ENCODE measurements at regions not wholly inside any gene's neighbourhood (a gene's known extent, or its start where the extent isn't known, plus 50 kb on each side); places are given as distances from the start of the nearest gene placed in this dataset.

DNA sequence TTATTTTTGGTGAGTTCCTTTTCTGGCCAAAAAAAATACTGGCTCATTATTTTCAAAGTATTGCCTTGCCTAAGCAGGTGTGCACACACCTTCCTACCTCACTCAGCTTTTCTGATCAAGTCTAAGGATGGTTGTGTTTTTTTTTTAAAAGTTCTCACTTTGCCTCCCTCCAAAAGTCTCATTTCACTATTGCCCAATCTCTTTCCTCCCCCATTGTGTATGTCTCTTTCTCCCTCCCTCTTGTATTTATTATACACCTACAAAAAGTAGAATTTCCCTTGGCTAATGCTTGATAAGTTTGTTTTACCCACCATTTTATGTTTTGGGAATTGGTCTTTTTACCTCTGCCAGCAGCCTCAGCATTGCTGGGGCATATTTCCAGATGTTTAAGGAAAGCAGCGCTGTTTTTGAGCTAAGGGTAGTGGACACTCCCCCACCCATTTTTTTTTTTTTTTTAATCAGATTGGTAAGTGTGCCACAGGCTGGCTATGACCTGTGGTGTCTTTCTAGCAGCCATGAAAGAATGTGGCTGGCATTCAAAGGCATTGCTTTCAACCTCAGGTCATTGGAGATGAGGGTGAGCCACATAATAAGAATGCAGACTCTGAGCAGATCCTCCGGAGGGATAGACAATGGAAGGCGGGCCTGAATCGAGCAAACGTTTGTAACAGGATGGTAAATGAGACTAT, 668.6 kb downstream of the UTRN start:
- H3K9me2 ChIP-seq (replicated peaks; ENCODE audit: low read length): no peaks in the 10 kb centered on the region
- H3K27ac ChIP-seq (ENCODE audit: low read length): no peak overlapping the region
- intact Hi-C loops (cut with micrococcal nuclease): no loop called here
- DNase-seq (peak; percentile 84), ATAC-seq (peak; percentile 78)
- TF ChIP-seq EZH2 (IDR thresholded peaks at IDR 0.05; ENCODE audit: low read length, unreplicated experiment) (no peak), EZH2phosphoT487 (IDR thresholded peaks at IDR 0.05; ENCODE audit: borderline replicate concordance, low read length) (no peak)
- TF ChIP-seq, protein P1, sequence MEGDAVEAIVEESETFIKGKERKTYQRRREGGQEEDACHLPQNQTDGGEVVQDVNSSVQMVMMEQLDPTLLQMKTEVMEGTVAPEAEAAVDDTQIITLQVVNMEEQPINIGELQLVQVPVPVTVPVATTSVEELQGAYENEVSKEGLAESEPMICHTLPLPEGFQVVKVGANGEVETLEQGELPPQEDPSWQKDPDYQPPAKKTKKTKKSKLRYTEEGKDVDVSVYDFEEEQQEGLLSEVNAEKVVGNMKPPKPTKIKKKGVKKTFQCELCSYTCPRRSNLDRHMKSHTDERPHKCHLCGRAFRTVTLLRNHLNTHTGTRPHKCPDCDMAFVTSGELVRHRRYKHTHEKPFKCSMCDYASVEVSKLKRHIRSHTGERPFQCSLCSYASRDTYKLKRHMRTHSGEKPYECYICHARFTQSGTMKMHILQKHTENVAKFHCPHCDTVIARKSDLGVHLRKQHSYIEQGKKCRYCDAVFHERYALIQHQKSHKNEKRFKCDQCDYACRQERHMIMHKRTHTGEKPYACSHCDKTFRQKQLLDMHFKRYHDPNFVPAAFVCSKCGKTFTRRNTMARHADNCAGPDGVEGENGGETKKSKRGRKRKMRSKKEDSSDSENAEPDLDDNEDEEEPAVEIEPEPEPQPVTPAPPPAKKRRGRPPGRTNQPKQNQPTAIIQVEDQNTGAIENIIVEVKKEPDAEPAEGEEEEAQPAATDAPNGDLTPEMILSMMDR (conservative IDR thresholded peaks at IDR 0.05; ENCODE audit: low read depth, low read length): no peak
- H3F3A ChIP-seq (ENCODE audit: low read length, unreplicated experiment): no peaks in the 10 kb centered on the region
- H2AFZ ChIP-seq (ENCODE audit: low read length): peak overlapping the region; percentile 16; the same call in 1 of the 2 replicates
- H3K36me3 ChIP-seq (ENCODE audit: low read depth, low read length): no peaks in the 10 kb centered on the region
- no peaks in the 10 kb centered on the region for H3K79me2 ChIP-seq (ENCODE audit: low read length)
- H3K4me2 ChIP-seq (ENCODE audit: low read length): peak overlapping the region; percentile 8; the same call in 1 of the 2 replicates
- H3K4me3 ChIP-seq (ENCODE audit: low read length): no peak overlapping the region
- H4K20me1 ChIP-seq (ENCODE audit: low read length): no peaks in the 10 kb centered on the region
- H3K4me1 ChIP-seq (ENCODE audit: insufficient read depth, low read length): peaks cover 23% of the 10 kb centered on the region
- CTCF ChIA-PET: no interaction called here
- POLR2A ChIA-PET (ENCODE audit: unreplicated experiment): no interaction called here
- no peaks in the 10 kb centered on the region for H3K9me3 ChIP-seq (ENCODE audit: low read length)
- no peak overlapping the region for H3K9ac ChIP-seq (ENCODE audit: low read length)
- no peaks in the 10 kb centered on the region for H3K27me3 ChIP-seq (ENCODE audit: low read length)
- BruUV-seq (replicated peaks): no TSS peak

DNA sequence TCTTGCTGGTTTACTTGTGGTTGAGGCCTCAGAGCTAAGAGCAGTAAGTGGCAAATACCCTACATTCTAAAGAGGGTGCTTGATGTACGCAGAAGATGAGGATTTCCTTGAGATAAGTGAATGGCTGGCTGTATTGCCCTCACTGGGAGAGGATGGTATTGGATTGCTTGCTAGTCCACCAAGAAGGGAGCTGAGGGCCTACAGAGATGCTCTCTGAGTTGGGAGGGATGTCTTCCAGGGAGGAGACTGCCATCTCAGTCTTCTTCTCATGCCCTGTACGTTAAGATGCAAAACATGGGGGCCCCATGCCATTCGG, 669.1 kb downstream of the UTRN start:
- H3K27ac ChIP-seq (ENCODE audit: low read length): 0 out of 2 replicates have a peak overlapping the region, but pooled peaks have one; percentile 21
- no TSS peak for BruUV-seq (replicated peaks)
- DNase-seq (no peak), ATAC-seq (no peak)
- H3K27me3 ChIP-seq (ENCODE audit: low read length): no peaks in the 10 kb centered on the region
- H3K4me2 ChIP-seq (ENCODE audit: low read length): no peak overlapping the region
- H3K4me1 ChIP-seq (ENCODE audit: insufficient read depth, low read length): peaks cover 23% of the 10 kb centered on the region
- no peaks in the 10 kb centered on the region for H3K9me2 ChIP-seq (replicated peaks; ENCODE audit: low read length)
- H3K36me3 ChIP-seq (ENCODE audit: low read depth, low read length): no peaks in the 10 kb centered on the region
- peak overlapping the region; percentile 16; the same call in 1 of the 2 replicates for H2AFZ ChIP-seq (ENCODE audit: low read length)
- intact Hi-C loops (cut with micrococcal nuclease): no loop called here
- ChIA-PET POLR2A (ENCODE audit: unreplicated experiment) (no interaction called here), CTCF (no interaction called here)
- no peaks in the 10 kb centered on the region for H3F3A ChIP-seq (ENCODE audit: low read length, unreplicated experiment)
- no peaks in the 10 kb centered on the region for H3K79me2 ChIP-seq (ENCODE audit: low read length)
- no peak overlapping the region for H3K9ac ChIP-seq (ENCODE audit: low read length)
- no peaks in the 10 kb centered on the region for H4K20me1 ChIP-seq (ENCODE audit: low read length)
- TF ChIP-seq, protein P1 (conservative IDR thresholded peaks at IDR 0.05; ENCODE audit: low read depth, low read length): no peak
- TF ChIP-seq EZH2 (IDR thresholded peaks at IDR 0.05; ENCODE audit: low read length, unreplicated experiment) (no peak), EZH2phosphoT487 (IDR thresholded peaks at IDR 0.05; ENCODE audit: borderline replicate concordance, low read length) (no peak)
- no peak overlapping the region for H3K4me3 ChIP-seq (ENCODE audit: low read length)
- no peaks in the 10 kb centered on the region for H3K9me3 ChIP-seq (ENCODE audit: low read length)

- Histone ChIP-seq H3K27ac (ENCODE audit: low read length) (no peak overlapping the region), H3K79me2 (ENCODE audit: low read length) (no peaks in the 10 kb centered on the region), H3K4me2 (ENCODE audit: low read length) (no peak overlapping the region), H2AFZ (ENCODE audit: low read length) (no peak overlapping the region), H4K20me1 (ENCODE audit: low read length) (no peaks in the 10 kb centered on the region), H3K9ac (ENCODE audit: low read length) (no peak overlapping the region), H3K36me3 (ENCODE audit: low read depth, low read length) (no peaks in the 10 kb centered on the region), H3K9me2 (replicated peaks; ENCODE audit: low read length) (no peaks in the 10 kb centered on the region), H3K4me3 (ENCODE audit: low read length) (no peak overlapping the region), H3K27me3 (ENCODE audit: low read length) (no peaks in the 10 kb centered on the region), H3F3A (ENCODE audit: low read length, unreplicated experiment) (no peaks in the 10 kb centered on the region), H3K4me1 (ENCODE audit: insufficient read depth, low read length) (peaks cover 23% of the 10 kb centered on the region), H3K9me3 (ENCODE audit: low read length) (no peaks in the 10 kb centered on the region)
- ChIA-PET CTCF (no interaction called here), POLR2A (ENCODE audit: unreplicated experiment) (no interaction called here)
- BruUV-seq (replicated peaks): no TSS peak
- ATAC-seq: no peak
- DNase-seq: no peak
- TF ChIP-seq, protein P1 (conservative IDR thresholded peaks at IDR 0.05; ENCODE audit: low read depth, low read length): no peak
- TF ChIP-seq EZH2phosphoT487 (IDR thresholded peaks at IDR 0.05; ENCODE audit: borderline replicate concordance, low read length): no peak
- no peak for TF ChIP-seq EZH2 (IDR thresholded peaks at IDR 0.05; ENCODE audit: low read length, unreplicated experiment)
- intact Hi-C loops (cut with micrococcal nuclease): no loop called here
Measured at GRCh38 chr6:144955392-144955791, 670.3 kb downstream of the UTRN start.

Measured in PC-3 (cell line).